ENCODE measurements at regions not wholly inside any gene's neighbourhood (a gene's known extent, or its start where the extent isn't known, plus 50 kb on each side); places are given as distances from the start of the nearest gene placed in this dataset.
"Not testable (repeated sequence)": the region's sequence is repeated elsewhere in the genome, so short reads cannot be mapped to it uniquely, and the experiment has no call there.

DNA sequence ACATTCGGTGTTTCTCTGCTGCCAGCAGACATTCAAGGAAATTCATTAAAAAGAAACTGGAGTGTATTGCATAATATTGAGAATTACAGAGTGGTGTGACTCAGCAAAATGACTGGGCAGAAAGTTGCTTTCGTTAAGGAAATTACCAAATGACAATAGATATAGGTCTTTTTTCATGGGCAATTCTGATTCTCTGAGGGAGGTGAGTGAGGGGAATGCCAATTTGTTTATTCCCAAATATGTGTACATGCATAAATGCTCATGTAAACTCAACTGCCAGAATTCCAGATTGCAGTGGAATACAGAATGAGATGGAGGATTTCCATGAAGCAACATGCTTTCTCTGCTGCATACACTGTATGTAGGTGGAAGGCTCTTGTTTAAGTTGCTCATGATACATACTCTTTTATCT is 1730.1 kb downstream of the SLITRK5 start:
- no peak for DNase-seq

DNA sequence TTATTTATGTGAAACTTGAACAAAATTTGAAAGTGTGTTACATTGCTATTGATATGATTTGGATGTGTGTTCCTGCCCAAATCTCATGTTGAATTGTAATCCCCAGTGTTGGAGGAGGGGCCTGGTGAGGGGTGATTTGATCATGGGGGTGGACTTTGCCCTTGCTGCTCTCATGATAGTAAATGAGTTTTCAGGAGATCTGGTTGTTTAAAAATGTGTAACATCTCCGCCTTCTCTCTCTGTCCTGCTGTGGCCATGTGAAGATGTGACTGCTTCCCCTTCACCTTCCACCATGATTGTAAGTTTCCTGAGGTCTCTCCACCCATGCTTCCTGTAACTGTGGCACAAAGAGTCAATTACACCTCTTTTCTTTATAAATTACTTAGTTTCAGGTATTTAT is 1731.0 kb downstream of the SLITRK5 start:
- DNase-seq = no peak

DNA sequence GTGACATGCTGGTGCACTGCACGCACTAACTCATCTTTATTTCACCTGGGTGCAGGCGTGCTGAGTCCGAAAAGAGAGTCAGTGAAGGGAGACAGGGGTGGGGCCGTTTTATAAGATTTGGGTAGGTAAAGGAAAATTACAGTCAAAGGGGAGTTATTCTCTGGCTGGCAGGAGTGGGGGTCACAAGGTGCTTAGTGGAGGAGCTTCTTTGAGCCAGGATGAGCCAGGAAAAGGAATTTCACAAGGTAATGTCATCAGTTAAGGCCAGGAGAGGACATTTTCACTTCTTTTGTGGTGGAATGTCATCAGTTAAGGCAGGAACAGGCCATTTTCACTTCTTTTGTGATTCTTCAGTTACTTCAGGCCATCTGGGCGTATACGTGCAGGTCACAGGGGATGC is 1734.9 kb downstream of the SLITRK5 start:
- not testable (repeated sequence) for DNase-seq

DNA sequence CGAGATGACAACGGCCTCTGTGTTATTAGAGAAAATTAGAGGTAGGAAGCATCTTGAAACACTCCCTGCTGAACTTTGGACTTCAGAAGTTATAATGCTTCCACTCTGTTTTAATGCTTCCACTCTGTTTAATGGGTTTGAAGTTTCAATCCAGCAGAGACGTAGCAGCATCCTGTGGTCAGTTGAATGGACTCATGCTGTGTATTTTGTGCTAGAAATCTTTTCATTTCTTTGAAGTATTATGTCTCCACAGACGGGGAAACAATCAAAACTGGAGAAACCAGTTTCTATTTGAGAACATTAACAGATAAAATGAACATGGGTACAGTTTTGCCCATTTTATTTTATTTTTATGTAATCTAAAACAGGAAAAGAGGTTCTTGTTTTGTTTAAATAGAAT is 1736.2 kb downstream of the SLITRK5 start:
- no peak for DNase-seq

DNA sequence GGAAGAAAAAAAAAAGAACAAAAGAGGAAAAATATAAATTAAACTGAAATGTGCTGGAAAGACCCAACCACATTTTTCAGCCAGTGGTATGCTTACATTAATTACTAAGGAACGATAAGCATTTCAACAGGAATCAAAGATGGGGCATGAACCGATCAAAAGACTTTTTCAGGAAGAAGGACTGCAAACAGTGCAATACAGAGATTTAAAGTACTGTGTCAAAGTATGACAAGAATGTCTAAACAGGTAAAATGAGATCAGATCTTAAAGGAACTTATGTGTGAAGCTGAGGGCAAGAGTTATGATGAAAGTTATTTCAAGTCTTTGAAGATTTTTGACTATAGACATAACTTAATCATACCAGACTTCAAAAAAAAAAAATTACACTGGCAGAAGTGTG is 1761.8 kb downstream of the SLITRK5 start:
- no peak for DNase-seq

DNA sequence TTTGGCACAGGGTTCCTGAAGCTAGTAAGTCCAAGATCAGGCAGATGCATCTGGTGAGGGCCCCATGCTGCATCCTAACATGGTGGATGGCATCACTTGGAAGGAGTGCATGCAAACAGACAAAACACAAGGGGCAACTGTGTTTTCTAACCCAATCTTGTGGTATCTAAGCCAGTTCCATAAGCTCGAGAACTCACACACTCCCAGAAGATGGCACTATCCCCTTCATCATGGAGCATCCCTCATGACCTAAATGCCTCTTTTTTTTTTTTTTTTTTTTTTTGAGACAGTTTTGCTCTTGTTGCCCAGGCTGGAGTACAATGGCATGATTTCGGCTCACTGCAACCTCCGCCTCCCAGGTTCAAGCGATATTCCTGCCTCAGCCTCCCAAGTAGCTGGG is 1763.5 kb downstream of the SLITRK5 start:
- DNase-seq = not testable (repeated sequence)

DNA sequence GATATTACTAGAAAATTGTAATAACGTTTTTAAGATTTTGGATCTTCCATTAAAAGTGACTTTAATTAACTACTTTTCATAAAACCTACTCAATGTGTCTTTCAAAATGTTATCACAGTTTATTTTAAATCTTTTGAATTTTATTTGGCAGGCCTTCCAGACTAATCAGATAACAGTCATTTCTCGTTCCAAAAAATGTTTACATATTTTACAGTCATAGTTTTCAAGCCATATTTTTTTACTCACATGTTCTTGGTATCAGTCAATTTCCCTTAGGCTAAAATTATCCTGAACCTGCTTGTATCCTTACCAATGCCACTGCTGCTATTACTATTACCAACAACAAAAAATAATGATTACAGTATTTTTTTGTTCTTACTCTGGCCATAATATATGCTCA is 1783.5 kb downstream of the SLITRK5 start:
- no peak for DNase-seq

DNA sequence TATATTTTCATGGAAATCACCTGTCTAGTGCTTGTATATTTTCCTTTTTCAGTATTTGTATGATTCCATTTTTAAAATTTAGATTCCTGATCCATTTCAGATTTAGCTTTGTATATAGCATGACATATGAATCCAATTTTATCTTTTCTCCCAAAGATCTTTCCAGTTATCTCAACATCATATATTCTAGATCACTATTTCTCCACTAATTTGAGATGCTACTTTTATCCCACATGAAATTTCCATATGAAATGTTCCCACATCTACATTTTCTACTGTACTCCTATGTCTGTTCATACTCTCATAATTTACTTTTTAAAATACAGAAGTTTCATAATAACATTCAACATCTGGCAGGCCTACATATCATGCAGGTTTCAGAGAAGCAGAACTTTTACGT is 1784.1 kb downstream of the SLITRK5 start:
- DNase-seq = no peak

DNA sequence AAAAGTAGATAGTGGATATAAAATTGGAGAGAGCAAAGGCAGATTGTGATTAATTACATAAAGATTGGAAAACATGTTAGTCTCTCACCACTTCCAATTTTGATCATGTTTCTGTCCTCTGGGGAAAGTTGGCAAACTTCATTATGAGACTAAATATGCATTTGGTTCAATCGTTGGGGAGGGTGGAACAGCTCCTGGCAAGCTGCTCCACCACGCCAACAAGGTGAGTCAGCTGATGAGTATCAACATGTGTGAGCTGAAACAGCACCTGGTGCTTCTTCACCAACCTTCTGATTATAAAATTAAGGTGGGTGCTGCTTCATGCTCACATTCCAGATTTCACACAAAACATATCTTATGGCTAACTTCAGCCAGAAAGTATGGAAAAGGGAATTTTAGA is 1784.6 kb downstream of the SLITRK5 start:
- DNase-seq = no peak

DNA sequence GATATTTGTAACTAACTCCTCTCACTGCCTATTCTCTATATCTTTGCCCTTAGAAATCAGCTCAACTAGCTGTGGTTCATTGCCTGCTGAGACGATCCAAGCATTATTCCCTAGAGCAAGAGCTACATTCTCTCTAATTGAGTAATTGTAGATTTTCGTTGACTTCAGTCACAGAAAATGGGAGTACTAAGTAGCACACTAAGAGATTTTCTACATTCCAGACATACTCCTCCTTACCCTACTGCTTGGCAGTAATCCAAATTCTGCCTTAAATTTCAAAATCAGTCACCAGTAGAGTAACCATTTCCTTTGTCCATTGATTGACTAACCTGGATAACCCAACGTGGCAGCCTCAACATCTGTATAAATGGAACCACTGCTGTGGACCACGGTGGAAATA is 1786.8 kb downstream of the SLITRK5 start:
- no peak for DNase-seq

DNA sequence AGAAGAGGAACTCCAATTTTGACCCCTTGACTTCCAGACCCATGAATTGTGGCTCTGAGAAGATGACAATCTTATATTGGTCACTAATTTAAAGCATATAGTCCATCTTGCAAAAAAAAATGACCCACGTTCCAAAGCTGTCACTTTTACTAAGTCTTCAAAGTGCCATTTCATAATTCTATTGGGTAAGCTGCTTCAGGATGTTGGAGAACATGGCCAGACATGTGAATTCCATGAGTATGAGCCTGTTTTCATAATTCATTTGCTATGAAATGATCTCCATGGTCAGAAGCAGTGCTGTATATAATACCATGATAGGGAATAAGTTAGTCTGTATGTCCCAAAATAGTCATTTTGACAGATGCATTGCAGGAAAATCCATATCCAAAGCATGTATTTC is 1787.3 kb downstream of the SLITRK5 start:
- DNase-seq = no peak

DNA sequence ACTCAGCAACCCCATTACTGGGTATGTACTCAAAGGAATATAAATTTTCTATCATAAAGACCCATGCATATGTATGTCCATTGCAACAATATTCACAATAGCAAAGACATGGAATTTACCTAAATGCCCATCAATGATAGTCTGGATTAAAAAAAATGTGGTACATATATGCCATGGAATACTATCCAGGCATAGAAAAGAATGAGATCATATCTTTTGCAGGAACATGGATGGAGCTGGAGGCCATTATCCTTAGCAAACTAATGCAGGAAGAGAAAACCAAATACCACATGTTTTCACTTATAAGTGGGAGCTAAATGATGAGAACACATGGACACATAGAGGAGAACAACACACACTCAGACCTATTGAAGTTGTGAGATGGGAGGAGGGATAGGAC is 1789.7 kb downstream of the SLITRK5 start:
- not testable (repeated sequence) for DNase-seq

DNA sequence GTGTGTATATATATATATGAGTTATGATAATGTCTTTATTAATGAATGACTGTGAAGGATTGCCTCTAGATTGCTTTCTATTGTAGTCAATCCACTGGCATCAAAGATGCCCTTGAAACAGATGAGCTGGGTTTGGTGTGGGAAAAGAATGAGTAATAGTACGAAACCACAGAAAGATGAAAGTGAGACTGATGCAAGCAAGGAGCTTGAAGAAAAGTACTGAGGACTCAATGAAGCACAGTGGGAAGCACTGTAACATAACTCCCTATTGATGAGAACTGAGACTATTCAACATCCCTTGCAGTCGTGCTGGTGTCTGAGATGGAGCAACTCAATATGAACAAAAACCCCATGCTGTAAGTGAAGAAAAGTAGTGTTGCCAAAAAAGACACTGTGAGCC is 1794.2 kb downstream of the SLITRK5 start:
- no peak for DNase-seq

DNA sequence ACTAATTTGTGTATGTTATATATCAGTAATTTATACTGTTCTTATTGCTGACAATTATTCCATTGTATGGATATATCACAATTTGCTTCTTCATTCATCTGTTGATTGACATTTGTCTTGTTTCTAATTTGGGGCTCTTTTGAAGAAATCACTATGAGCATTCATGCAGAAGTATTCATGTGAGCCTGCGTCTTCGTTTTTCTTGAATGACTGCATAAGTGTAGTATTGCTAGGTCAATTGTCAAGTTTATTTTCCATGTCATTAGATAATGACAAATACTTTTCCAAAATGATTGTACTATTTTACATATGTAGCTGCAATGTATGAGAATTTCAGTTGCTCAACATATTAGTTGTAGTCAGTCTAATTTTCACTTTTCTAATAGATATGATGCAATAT is 1796.9 kb downstream of the SLITRK5 start:
- no peak for DNase-seq

DNA sequence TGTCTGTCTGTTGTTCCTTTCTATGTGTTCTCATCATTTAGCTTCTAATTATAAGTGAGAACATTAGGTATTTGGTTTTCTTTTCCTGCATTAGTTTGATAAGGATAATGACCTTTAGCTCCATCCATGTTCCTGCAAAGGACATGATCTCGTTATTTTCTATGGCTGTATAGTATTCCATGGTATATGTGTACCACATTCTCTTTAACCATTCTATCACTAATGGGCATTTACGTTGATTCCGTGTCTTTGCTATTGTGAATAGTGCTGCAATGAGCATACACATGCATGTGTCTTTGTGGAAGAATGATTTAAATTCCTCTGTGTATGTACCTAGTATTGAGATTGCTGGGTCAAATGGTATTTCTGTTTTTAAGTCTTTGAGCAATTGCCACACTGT is 1799.7 kb downstream of the SLITRK5 start:
- no peak for DNase-seq

DNA sequence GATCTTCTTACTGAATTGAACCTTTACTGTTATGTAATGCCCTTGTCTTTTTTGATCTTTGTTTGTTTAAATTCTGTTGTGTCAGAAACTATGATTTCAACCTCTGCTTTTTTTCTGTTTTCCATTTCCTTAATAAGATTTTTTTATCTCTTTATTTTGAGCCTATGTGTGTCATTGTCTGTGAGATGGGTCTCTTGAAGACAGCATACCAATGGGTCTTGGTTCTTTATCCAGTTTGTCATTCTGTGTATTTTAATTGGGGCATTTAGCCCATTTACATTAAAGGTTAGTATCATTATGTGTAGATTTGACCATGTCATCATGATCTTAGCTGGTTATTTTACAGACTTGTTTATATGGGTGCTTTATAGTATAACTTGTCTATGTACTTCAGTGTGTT is 1803.3 kb downstream of the SLITRK5 start:
- DNase-seq = no peak

DNA sequence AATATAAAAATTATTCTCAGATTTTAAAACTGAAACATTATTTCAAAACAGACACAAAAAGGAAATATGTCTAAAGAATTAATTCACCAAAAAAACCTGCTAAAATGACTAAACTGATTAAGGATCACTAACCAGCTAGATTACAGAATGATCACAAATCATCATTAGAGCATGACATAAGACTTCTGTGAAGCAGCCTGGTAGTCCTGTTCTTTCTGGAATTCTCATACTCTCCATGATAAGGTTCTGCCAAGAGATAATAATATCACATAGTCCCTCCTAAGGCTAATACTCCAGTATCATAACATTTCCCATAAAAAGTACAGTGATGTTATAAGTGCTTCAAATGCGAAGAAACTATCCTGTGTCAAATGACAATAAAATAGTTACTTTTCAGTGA is 1814.9 kb downstream of the SLITRK5 start:
- DNase-seq = no peak

DNA sequence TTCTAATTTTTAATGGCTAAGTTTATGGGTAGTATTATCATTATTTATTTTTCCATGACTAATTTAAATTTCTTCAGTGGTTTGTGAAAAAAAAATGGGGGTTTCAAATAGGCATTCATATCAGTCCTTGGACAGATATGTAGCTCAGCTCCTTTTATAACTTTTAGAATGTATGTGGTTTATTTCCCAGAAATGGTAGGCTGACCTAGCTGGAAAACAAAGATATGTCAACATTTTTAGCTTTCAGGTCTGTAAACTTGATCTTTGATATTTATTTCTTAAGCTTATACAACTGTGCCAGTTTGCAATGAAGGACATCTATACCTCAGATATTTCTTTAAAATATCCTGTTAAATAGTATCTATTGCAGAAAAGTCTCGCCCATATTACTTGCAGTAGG is 1815.5 kb downstream of the SLITRK5 start:
- no peak for DNase-seq

DNA sequence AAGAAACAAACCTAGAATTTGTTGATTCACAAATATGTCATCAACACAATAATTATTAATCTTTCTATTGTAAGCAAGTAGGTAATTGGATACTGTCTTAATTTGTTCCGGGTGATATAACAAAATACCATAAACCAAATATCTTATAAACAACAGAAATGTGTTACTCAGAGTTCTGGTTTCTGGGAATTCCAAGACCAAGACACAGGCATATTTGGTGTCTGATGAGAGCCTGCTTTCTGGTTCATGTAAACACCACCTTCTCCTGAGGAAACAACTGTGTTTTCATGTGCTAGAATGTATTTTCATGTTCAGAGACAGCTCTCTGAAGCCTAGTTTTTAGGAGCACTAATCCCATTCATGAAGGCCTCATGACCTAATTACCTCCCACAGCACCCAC is 1819.5 kb downstream of the SLITRK5 start:
- no peak for DNase-seq

DNA sequence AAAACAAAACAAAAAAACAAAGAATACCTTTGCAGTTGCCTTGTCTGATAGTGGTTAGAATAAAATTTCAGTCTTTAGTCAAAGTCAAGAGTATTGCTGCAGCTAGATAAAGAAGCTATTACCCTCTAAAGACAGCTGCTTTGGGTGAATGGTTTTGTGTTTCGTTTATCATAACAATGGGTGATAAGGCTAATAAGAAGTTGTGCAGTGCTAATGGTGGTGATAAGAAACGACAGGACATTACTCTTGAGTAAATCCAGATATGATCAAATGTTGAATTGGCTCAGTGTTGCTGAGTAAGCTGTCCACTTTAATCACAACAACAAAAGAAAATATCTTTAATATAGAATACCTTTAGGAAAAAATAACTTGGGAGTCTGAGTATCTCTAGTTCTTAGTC is 1825.3 kb downstream of the SLITRK5 start:
- no peak for DNase-seq

DNA sequence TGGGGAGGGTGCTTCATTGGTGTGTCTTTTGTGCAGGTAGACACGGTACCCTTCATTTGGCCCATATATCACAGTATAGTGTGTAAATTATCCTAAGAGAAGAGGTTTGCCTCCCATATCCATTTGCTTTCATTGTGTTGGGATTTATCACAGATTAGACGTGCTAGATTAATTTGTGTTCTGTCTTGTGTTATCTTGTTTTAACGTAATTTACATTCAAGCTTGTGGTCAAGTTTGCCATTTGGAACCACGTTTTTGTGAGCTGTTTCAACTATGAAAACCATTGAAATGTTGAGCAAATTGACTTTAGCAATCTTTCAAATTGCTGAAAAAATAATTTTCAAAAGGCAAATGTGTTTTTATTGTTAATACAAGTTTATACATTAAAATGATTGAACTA is 1826.5 kb downstream of the SLITRK5 start:
- DNase-seq = no peak

DNA sequence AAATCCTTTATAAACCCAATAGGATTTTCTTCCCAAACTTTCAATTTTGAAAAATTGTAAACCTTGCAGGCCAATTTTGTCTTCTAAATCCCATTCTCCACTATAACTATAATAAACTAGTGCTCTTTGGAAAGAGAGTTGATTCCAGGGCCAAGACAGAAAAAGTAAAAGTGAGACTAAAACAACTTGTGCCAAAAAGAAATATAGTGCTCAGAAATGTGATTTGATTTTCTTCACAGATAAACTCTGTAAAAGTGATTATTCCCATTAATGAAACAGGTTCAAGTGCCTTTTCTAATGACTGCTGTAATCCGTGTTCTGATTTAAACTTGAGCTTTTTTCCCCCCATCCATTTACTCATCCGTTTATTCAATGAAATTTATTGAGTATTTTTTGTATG is 1831.1 kb downstream of the SLITRK5 start:
- no peak for DNase-seq

DNA sequence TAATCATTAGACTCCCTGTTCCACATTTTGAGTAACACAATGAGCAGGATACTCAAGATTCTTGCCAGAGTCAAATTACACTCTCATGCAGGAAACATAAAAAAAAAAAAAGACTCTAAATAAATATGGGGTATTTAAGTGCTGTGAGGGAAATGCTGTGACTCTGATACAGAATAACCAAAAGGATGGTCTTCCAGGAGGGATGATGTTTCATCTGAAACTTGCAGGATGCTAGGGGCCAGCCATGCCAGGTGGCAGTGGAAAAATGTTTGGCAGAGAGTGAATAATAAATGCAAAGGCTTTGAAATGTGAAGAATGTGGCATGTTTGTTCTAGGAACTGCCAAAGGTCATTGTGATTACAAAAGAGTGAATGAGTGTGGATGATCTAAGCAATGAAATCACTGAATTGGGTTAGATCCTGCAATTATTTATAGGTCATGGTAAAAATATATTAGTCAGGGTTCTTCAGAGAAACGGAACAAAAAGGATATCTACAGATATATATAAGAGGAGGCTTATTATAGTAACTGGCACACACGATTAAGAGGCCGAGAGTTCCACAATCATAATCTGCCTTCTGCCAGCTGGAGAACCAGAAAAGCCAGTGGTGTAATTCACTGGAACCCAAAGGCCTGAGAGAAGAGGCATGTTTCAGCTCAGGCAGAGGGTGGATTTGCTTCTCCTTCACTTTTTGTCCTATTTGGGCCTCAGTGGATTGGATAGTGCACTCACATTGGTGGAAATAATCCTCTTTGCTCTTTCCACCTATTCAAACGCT is 1832.8 kb upstream of the MIR17HG start:
- DNase-seq = no peak

DNA sequence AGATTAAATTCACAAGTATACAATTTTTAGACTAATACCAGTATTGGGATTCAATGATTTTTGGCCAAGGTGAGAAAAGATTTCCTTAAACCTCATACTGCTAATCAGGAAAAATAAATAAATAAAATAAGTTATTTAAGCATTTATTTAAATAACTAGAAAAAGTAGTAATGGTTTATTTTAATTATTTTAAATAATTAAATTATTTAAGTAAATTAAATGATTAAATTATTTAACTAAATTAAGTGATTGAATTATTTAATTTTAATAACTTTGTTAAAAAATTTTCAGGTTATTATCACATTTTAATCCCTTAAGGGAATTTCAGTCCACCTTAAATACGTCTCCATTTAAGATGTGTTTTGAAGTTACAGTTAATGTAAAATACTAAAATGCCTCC is 1831.5 kb upstream of the MIR17HG start:
- DNase-seq = no peak

DNA sequence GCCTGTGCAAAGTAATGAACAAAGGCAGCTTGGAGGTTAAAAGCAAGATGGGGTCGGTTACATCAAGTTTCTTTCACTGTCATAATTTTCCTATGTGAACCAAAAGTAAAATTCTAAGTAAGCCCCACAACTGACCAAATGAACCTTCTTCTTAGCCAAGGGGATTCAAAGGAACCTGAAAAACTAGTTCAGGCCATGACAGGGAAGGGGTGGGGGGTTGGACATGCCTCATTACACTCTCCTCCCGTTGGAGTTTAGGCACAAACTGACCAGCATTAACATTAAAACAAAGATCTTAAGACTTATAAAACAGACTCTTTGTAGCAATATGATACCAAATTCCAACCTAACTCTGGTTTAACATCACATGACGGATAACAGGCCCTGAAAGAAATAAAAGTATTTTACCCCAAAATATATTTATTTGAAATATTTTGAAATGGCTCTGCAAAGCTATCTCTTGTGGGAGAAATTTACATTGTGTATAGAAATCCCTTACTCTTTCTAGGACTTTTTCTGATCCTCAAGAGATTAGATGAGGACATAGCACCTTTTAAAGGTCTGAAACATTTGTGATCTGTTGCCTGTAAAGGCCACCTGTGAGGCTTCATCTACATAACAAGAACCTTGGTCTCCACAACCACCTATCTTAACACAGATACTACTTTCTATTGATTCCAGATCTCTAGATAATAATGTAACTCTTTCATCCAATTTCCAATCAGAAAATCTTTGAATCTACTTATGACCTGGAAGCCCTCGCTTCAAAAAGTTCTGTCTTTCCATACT is 1829.0 kb upstream of the MIR17HG start:
- DNase-seq = no peak

All from CD4-positive, alpha-beta T cell treated with Interleukin-6 for 4 hours (primary cell).